ENCODE measurements at regions not wholly inside any gene's neighbourhood (a gene's known extent, or its start where the extent isn't known, plus 50 kb on each side); places are given as distances from the start of the nearest gene placed in this dataset.

- 0% methylated on average over 1 of the region's 1 CpG for WGBS (ENCODE audit: low lambda C conversion rate)
- Histone ChIP-seq H2AFZ (ENCODE audit: low read length) (no peak overlapping the region), H3K36me3 (replicated peaks in 1 of 2; ENCODE audit: control insufficient read depth in 1 of 2, insufficient read depth in 2 of 2, low read length in 2 of 2) (no peaks in the 10 kb centered on the region), H3K4me1 (ENCODE audit: insufficient read depth, low read length) (no peaks in the 10 kb centered on the region), H3K9ac (ENCODE audit: insufficient read depth, low read depth, low read length) (no peak overlapping the region), H3K4me2 (ENCODE audit: low read depth, low read length) (no peak overlapping the region), H3K27ac (ENCODE audit: extremely low read length, insufficient read depth, low read length) (no peak overlapping the region), H3K9me3 (ENCODE audit: low read length) (no peaks in the 10 kb centered on the region), H4K20me1 (ENCODE audit: insufficient read depth, low read length) (no peaks in the 10 kb centered on the region), H3K79me2 (ENCODE audit: insufficient read depth, low read length) (no peaks in the 10 kb centered on the region), H3K4me3 (replicated peaks in 1 of 3; ENCODE audit: insufficient read depth in 1 of 3, low read depth in 2 of 3, low read length in 3 of 3) (no peak overlapping the region), H3K27me3 (ENCODE audit: control insufficient read depth in 1 of 2, insufficient read depth in 2 of 2, low read length in 2 of 2) (no peaks in the 10 kb centered on the region)
- BruUV-seq (replicated peaks), result no TSS peak
- in situ Hi-C loops (cut with HindIII; ENCODE audit: extremely low pct_ligation_motif_present, low pct_unique_long_range_greater_than_20kb) (no loop called here), intact Hi-C loops (cut with micrococcal nuclease; ENCODE audit: unreplicated experiment) (no loop called here)
- ChIA-PET POLR2A (no interaction called here), CTCF (ENCODE audit: low intra/inter-chr PET ratio, low total read pairs) (no interaction called here)
- FAIRE-seq (no peak), ATAC-seq (no peak), DNase-seq (ENCODE audit: low spot score) (no peak)
- no peak for TF ChIP-seq DZIP1 (CRISPR knock-in tag; IDR thresholded peaks at IDR 0.05)
Observed at GRCh38 chr5:26610577-26610976, 427.8 kb downstream of the CDH9 start.

- H3K79me2 ChIP-seq (ENCODE audit: insufficient read depth, low read length), result no peaks in the 10 kb centered on the region
- H3K4me3 ChIP-seq (replicated peaks in 1 of 3; ENCODE audit: insufficient read depth in 1 of 3, low read depth in 2 of 3, low read length in 3 of 3), result no peak overlapping the region
- ATAC-seq (no peak), DNase-seq (ENCODE audit: low spot score) (no peak), FAIRE-seq (no peak)
- H3K27me3 ChIP-seq (ENCODE audit: control insufficient read depth in 1 of 2, insufficient read depth in 2 of 2, low read length in 2 of 2), result no peaks in the 10 kb centered on the region
- no TSS peak for BruUV-seq (replicated peaks)
- no peak overlapping the region for H3K4me2 ChIP-seq (ENCODE audit: low read depth, low read length)
- ChIA-PET POLR2A (no interaction called here), CTCF (ENCODE audit: low intra/inter-chr PET ratio, low total read pairs) (no interaction called here)
- H3K4me1 ChIP-seq (ENCODE audit: insufficient read depth, low read length), result no peaks in the 10 kb centered on the region
- no peak overlapping the region for H2AFZ ChIP-seq (ENCODE audit: low read length)
- no peak overlapping the region for H3K9ac ChIP-seq (ENCODE audit: insufficient read depth, low read depth, low read length)
- no peaks in the 10 kb centered on the region for H4K20me1 ChIP-seq (ENCODE audit: insufficient read depth, low read length)
- TF ChIP-seq MED13 (CRISPR knock-in tag; IDR thresholded peaks at IDR 0.05) (no peak), ZSCAN9 (CRISPR knock-in tag; IDR thresholded peaks at IDR 0.05; ENCODE audit: borderline replicate concordance) (no peak), ZNF878 (CRISPR knock-in tag; IDR thresholded peaks at IDR 0.05) (no peak), ZNF18 (CRISPR knock-in tag; IDR thresholded peaks at IDR 0.05; ENCODE audit: insufficient replicate concordance) (no peak), ZNF639 (CRISPR knock-in tag; conservative IDR thresholded peaks at IDR 0.05) (no peak), ZNF260 (CRISPR knock-in tag; IDR thresholded peaks at IDR 0.05; ENCODE audit: borderline replicate concordance, low read depth) (no peak), NFE2 (CRISPR knock-in tag; IDR thresholded peaks at IDR 0.05) (no peak)
- 0% methylated on average over 1 of the region's 1 CpG for WGBS (ENCODE audit: low lambda C conversion rate)
- H3K36me3 ChIP-seq (replicated peaks in 1 of 2; ENCODE audit: control insufficient read depth in 1 of 2, insufficient read depth in 2 of 2, low read length in 2 of 2), result no peaks in the 10 kb centered on the region
- no peaks in the 10 kb centered on the region for H3K9me3 ChIP-seq (ENCODE audit: low read length)
- no peak overlapping the region for H3K27ac ChIP-seq (ENCODE audit: extremely low read length, insufficient read depth, low read length)
- intact Hi-C loops (cut with micrococcal nuclease; ENCODE audit: unreplicated experiment) (no loop called here), in situ Hi-C loops (cut with HindIII; ENCODE audit: extremely low pct_ligation_motif_present, low pct_unique_long_range_greater_than_20kb) (no loop called here)
Observed at GRCh38 chr5:26601563-26601962, 436.8 kb downstream of the CDH9 start.
